GM12892 (cell line): ENCODE measurements at regions not wholly inside any gene's neighbourhood (a gene's known extent, or its start where the extent isn't known, plus 50 kb on each side); places are given as distances from the start of the nearest gene placed in this dataset.
"Not testable (repeated sequence)": the region's sequence is repeated elsewhere in the genome, so short reads cannot be mapped to it uniquely, and the experiment has no call there.

Experiments used
- DNase-seq: peaks from one replicate; pipeline ENCODE4 v3.0.0; 2011; ENCODE audit not compliant: insufficient read length
- FAIRE-seq: peaks from 2 replicates; lab custom pipeline; 2011; peaks lifted over from hg19 to GRCh38; lab: Jason Lieb, UNC
- POLR2A ChIP-seq: IDR thresholded peaks from 2 replicates; pipeline ENCODE4 v1.6.1; 2011; ENCODE audit warnings: low read depth, low read length, control low read depth
- POLR2AphosphoS5 ChIP-seq: IDR thresholded peaks from 2 replicates; pipeline ENCODE4 v1.6.1; 2011; ENCODE audit warnings: low read depth, low read length, control low read depth
- TAF1 ChIP-seq: IDR thresholded peaks from 2 replicates; pipeline ENCODE4 v1.6.1; 2011; ENCODE audit warnings: low read depth, mild to moderate bottlenecking, control low read depth, low read length, borderline replicate concordance

- no peak for TF ChIP-seq POLR2AphosphoS5
- no peak for TF ChIP-seq TAF1
- TF ChIP-seq POLR2A = no peak
- DNase-seq (no peak), FAIRE-seq (no peak)
Measured at GRCh38 chr18:51559198-51559901, 361.9 kb upstream of the MEX3C start.

GRCh38 chr18:51559902-51560287 lies 362.4 kb upstream of the MEX3C start:
- FAIRE-seq (no peak), DNase-seq (no peak)
- TF ChIP-seq POLR2A = no peak

- FAIRE-seq (no peak), DNase-seq (no peak)
- TF ChIP-seq POLR2A = no peak
- no peak for TF ChIP-seq POLR2AphosphoS5
- no peak for TF ChIP-seq TAF1
Measured at GRCh38 chr18:51561821-51562220, 364.3 kb upstream of the MEX3C start.

- TF ChIP-seq POLR2A (no peak), POLR2AphosphoS5 (no peak), TAF1 (no peak)
- no peak for DNase-seq
- FAIRE-seq = no peak
Measured at GRCh38 chr18:51562866-51563265, 365.4 kb upstream of the MEX3C start.

GRCh38 chr18:51563396-51563795 lies 365.9 kb upstream of the MEX3C start:
- TF ChIP-seq POLR2AphosphoS5 (no peak), POLR2A (no peak), TAF1 (no peak)
- FAIRE-seq = no peak

GRCh38 chr18:51568151-51568550 lies 370.7 kb upstream of the MEX3C start:
- DNase-seq (no peak), FAIRE-seq (no peak)
- TF ChIP-seq POLR2AphosphoS5 (no peak), POLR2A (no peak)

More at GRCh38 chr18:51563396-51563795, 365.9 kb upstream of the MEX3C start:
- DNase-seq = no peak

- DNase-seq (no peak), FAIRE-seq (no peak)
- TF ChIP-seq TAF1 (no peak), POLR2AphosphoS5 (no peak), POLR2A (no peak)
Measured at GRCh38 chr18:51569153-51569552, 371.7 kb upstream of the MEX3C start.

GRCh38 chr18:51569561-51569960 lies 372.1 kb upstream of the MEX3C start:
- FAIRE-seq (no peak), DNase-seq (no peak)
- TF ChIP-seq POLR2AphosphoS5 (no peak), POLR2A (no peak), TAF1 (no peak)

GRCh38 chr18:51570071-51570470 lies 372.6 kb upstream of the MEX3C start:
- not testable (repeated sequence) for FAIRE-seq

GRCh38 chr18:51573886-51574285 lies 376.4 kb upstream of the MEX3C start:
- not testable (repeated sequence) for FAIRE-seq, DNase-seq

More at GRCh38 chr18:51570071-51570470, 372.6 kb upstream of the MEX3C start:
- not testable (repeated sequence) for DNase-seq

- DNase-seq (no peak), FAIRE-seq (no peak)
- TF ChIP-seq POLR2AphosphoS5 = no peak
- TF ChIP-seq TAF1 = no peak
- no peak for TF ChIP-seq POLR2A
Measured at GRCh38 chr18:51575171-51575570, 377.7 kb upstream of the MEX3C start.

GRCh38 chr18:51578406-51578980 lies 381.0 kb upstream of the MEX3C start:
- TF ChIP-seq POLR2AphosphoS5 = no peak
- DNase-seq (no peak), FAIRE-seq (no peak)

- TF ChIP-seq POLR2AphosphoS5 = no peak
- no peak for TF ChIP-seq TAF1
- TF ChIP-seq POLR2A = no peak
- DNase-seq = no peak
- FAIRE-seq = no peak
Measured at GRCh38 chr18:51580580-51580979, 383.1 kb upstream of the MEX3C start.
